GM23338 (cell line): ENCODE measurements at regions not wholly inside any gene's neighbourhood (a gene's known extent, or its start where the extent isn't known, plus 50 kb on each side); places are given as distances from the start of the nearest gene placed in this dataset.

Source experiments
- ATAC-seq: fragments of 200-7000 bp; cut with Tn5 transposase; 3 replicates; pipeline ENCODE4 v1.9.1; 2020
- DNase-seq: peaks from one replicate; pipeline ENCODE4 v3.0.0-alpha.2; 2015; ENCODE audit warnings: low spot score
- H2AFZ ChIP-seq: fragments of 200-600 bp; sonication (generic); 2 replicates; pipeline ENCODE4 v1.8.0; 2016; ENCODE audit warnings: antibody characterized with exemption, mild to moderate bottlenecking, moderate library complexity
- H3F3A ChIP-seq: fragments of 200-600 bp; sonication (generic); replicated peaks from 2 replicates; pipeline ENCODE4 v1.8.0; 2017; ENCODE audit warnings: antibody characterized with exemption, mixed run types, low read depth
- H3K27ac ChIP-seq: fragments of 200-600 bp; sonication (generic); 2 replicates; pipeline ENCODE4 v1.6.1; 2016; ENCODE audit warnings: low read depth
- H3K27me3 ChIP-seq: fragments of 200-600 bp; sonication (generic); 2 replicates; pipeline ENCODE4 v1.8.0; 2016; ENCODE audit warnings: mild to moderate bottlenecking, mixed run types, moderate library complexity; ENCODE audit not compliant: insufficient read depth
- H3K36me3 ChIP-seq: fragments of 200-600 bp; sonication (generic); 2 replicates; pipeline ENCODE4 v1.8.0; 2016; ENCODE audit warnings: mild to moderate bottlenecking; ENCODE audit not compliant: insufficient read depth
- H3K4me1 ChIP-seq: fragments of 200-600 bp; sonication (generic); 2 replicates; pipeline ENCODE4 v1.8.0; 2016; ENCODE audit warnings: mild to moderate bottlenecking, moderate library complexity; ENCODE audit not compliant: insufficient read depth
- H3K4me2 ChIP-seq: fragments of 200-600 bp; sonication (generic); 2 replicates; pipeline ENCODE4 v1.7.1; 2017; ENCODE audit warnings: mixed run types
- H3K4me3 ChIP-seq: fragments of 200-600 bp; sonication (generic); 2 replicates; pipeline ENCODE4 v1.6.1; 2016; ENCODE audit warnings: mixed run types
- H3K79me2 ChIP-seq: fragments of 200-600 bp; sonication (generic); replicated peaks from 2 replicates; pipeline ENCODE4 v1.8.0; 2017; ENCODE audit warnings: mild to moderate bottlenecking; ENCODE audit not compliant: insufficient read depth
- H3K9me2 ChIP-seq: fragments of 200-600 bp; sonication (generic); 2 replicates; pipeline ENCODE4 v1.8.0; 2017; ENCODE audit not compliant: insufficient read depth
- H4K20me1 ChIP-seq: fragments of 200-600 bp; sonication (generic); replicated peaks from 2 replicates; pipeline ENCODE4 v1.8.0; 2017; ENCODE audit warnings: mild to moderate bottlenecking; ENCODE audit not compliant: insufficient read depth
- H3K27ac Mint-ChIP-seq: 2 replicates; pipeline ENCODE4 v1.8.0; 2020; ENCODE audit warnings: inconsistent platforms, mild to moderate bottlenecking, moderate library complexity, mixed read lengths
- H3K27me3 Mint-ChIP-seq: 3 replicates; pipeline ENCODE4 v1.8.0; 2022; ENCODE audit warnings: low read depth, mild to moderate bottlenecking, moderate library complexity, mixed read lengths, inconsistent platforms; ENCODE audit not compliant: insufficient read depth, poor library complexity
- H3K36me3 Mint-ChIP-seq: 3 replicates; pipeline ENCODE4 v1.8.0; 2021; ENCODE audit warnings: low read depth, mild to moderate bottlenecking, inconsistent platforms, moderate library complexity, mixed read lengths
- H3K4me1 Mint-ChIP-seq: 3 replicates; pipeline ENCODE4 v1.8.0; 2020; ENCODE audit warnings: mild to moderate bottlenecking, inconsistent platforms, mixed read lengths
- H3K4me3 Mint-ChIP-seq: 3 replicates; pipeline ENCODE4 v1.8.0; 2021; ENCODE audit warnings: moderate library complexity, mild to moderate bottlenecking, inconsistent platforms, mixed read lengths
- H3K9me3 Mint-ChIP-seq: 3 replicates; pipeline ENCODE4 v1.8.0; 2020; ENCODE audit warnings: moderate library complexity, mild to moderate bottlenecking, inconsistent platforms, mixed read lengths
- CREB1 ChIP-seq: fragments of 250-450 bp; sonication (Bioruptor Pico); IDR thresholded peaks from 2 replicates; pipeline ENCODE4 v1.5.0; 2020; ENCODE audit warnings: low read depth, mild to moderate bottlenecking, moderate library complexity
- ETS1 ChIP-seq: IDR thresholded peaks from 2 replicates; pipeline ENCODE4 v1.6.1; 2016; ENCODE audit warnings: antibody characterized with exemption
- EZH2 ChIP-seq: fragments of 200-600 bp; sonication (generic); IDR thresholded peaks from one replicate; pipeline ENCODE4 v1.8.0; 2017; ENCODE audit warnings: antibody characterized with exemption, mild to moderate bottlenecking, low read depth; ENCODE audit not compliant: unreplicated experiment
- EZH2phosphoT487 ChIP-seq: fragments of 200-600 bp; sonication (generic); IDR thresholded peaks from one replicate; pipeline ENCODE4 v1.8.1; 2018; ENCODE audit warnings: antibody characterized with exemption; ENCODE audit not compliant: unreplicated experiment
- JUNB ChIP-seq: IDR thresholded peaks from one replicate; pipeline ENCODE4 v1.6.1; 2016; ENCODE audit warnings: antibody characterized with exemption; ENCODE audit not compliant: unreplicated experiment
- NANOG ChIP-seq: IDR thresholded peaks from 2 replicates; pipeline ENCODE4 v1.6.1; 2016; ENCODE audit warnings: antibody characterized with exemption, borderline replicate concordance
- POLR2AphosphoS5 ChIP-seq: IDR thresholded peaks from 2 replicates; pipeline ENCODE4 v1.6.1; 2016; ENCODE audit warnings: antibody characterized with exemption, low read depth
- STAT1 ChIP-seq: IDR thresholded peaks from one replicate; pipeline ENCODE4 v1.6.1; 2016; ENCODE audit warnings: antibody characterized with exemption; ENCODE audit not compliant: unreplicated experiment
- ZNF114 ChIP-seq: fragments of 250-450 bp; sonication (Bioruptor Pico); IDR thresholded peaks from 2 replicates; pipeline ENCODE4 v1.5.0; 2020; ENCODE audit warnings: mild to moderate bottlenecking, moderate library complexity
- ZNF331 ChIP-seq: fragments of 250-450 bp; sonication (Bioruptor Pico); IDR thresholded peaks from 2 replicates; pipeline ENCODE4 v1.5.0; 2020; ENCODE audit warnings: low read depth, mild to moderate bottlenecking, moderate library complexity
- ZNF462 ChIP-seq: fragments of 250-450 bp; sonication (Bioruptor Pico); IDR thresholded peaks from 2 replicates; pipeline ENCODE4 v1.5.0; 2020; ENCODE audit warnings: mild to moderate bottlenecking, moderate library complexity
- TF ChIP-seq, protein P1 (sequence below), 2 experiments: fragments of 200-600 bp in 1 of 2; sonication (generic) in 1 of 2; conservative IDR thresholded peaks; 2 replicates each; pipeline versions ENCODE4 v1.5.1 to v1.6.1; 2016 to 2017; ENCODE audit warnings: antibody characterized with exemption in 2 of 2, low read depth in 2 of 2, mild to moderate bottlenecking in 2 of 2, moderate library complexity in 1 of 2
- TF ChIP-seq, protein P2 (sequence below): IDR thresholded peaks from one replicate; pipeline ENCODE4 v1.6.1; 2018; ENCODE audit warnings: antibody characterized with exemption; ENCODE audit not compliant: unreplicated experiment

- peaks cover 5% of the 10 kb centered on the region; the same call in 1 of the 3 replicates for H3K4me1 Mint-ChIP-seq
- Histone ChIP-seq H3F3A (no peaks in the 10 kb centered on the region), H3K4me1 (no peaks in the 10 kb centered on the region), H3K9me2 (no peaks in the 10 kb centered on the region), H3K27me3 (no peaks in the 10 kb centered on the region), H3K4me3 (no peak overlapping the region), H3K4me2 (no peak overlapping the region), H4K20me1 (no peaks in the 10 kb centered on the region), H3K79me2 (no peaks in the 10 kb centered on the region), H2AFZ (no peak overlapping the region), H3K27ac (no peak overlapping the region), H3K36me3 (no peaks in the 10 kb centered on the region)
- no peak overlapping the region for H3K27ac Mint-ChIP-seq
- peaks cover 85% of the 10 kb centered on the region for H3K9me3 Mint-ChIP-seq
- no peak for ATAC-seq
- peaks cover 25% of the 10 kb centered on the region for H3K36me3 Mint-ChIP-seq
- no peak for DNase-seq
- no peak overlapping the region for H3K4me3 Mint-ChIP-seq
- H3K27me3 Mint-ChIP-seq, result no peaks in the 10 kb centered on the region
- TF ChIP-seq, protein P1, sequence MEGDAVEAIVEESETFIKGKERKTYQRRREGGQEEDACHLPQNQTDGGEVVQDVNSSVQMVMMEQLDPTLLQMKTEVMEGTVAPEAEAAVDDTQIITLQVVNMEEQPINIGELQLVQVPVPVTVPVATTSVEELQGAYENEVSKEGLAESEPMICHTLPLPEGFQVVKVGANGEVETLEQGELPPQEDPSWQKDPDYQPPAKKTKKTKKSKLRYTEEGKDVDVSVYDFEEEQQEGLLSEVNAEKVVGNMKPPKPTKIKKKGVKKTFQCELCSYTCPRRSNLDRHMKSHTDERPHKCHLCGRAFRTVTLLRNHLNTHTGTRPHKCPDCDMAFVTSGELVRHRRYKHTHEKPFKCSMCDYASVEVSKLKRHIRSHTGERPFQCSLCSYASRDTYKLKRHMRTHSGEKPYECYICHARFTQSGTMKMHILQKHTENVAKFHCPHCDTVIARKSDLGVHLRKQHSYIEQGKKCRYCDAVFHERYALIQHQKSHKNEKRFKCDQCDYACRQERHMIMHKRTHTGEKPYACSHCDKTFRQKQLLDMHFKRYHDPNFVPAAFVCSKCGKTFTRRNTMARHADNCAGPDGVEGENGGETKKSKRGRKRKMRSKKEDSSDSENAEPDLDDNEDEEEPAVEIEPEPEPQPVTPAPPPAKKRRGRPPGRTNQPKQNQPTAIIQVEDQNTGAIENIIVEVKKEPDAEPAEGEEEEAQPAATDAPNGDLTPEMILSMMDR (conservative IDR thresholded peaks at IDR 0.05; ENCODE audit: low read depth in 2 of 2), result no peak
- TF ChIP-seq ETS1, result no peak
- no peak for TF ChIP-seq EZH2
- no peak for TF ChIP-seq POLR2AphosphoS5
- no peak for TF ChIP-seq JUNB
- TF ChIP-seq ZNF114, result no peak
- no peak for TF ChIP-seq STAT1
- TF ChIP-seq, protein P2, sequence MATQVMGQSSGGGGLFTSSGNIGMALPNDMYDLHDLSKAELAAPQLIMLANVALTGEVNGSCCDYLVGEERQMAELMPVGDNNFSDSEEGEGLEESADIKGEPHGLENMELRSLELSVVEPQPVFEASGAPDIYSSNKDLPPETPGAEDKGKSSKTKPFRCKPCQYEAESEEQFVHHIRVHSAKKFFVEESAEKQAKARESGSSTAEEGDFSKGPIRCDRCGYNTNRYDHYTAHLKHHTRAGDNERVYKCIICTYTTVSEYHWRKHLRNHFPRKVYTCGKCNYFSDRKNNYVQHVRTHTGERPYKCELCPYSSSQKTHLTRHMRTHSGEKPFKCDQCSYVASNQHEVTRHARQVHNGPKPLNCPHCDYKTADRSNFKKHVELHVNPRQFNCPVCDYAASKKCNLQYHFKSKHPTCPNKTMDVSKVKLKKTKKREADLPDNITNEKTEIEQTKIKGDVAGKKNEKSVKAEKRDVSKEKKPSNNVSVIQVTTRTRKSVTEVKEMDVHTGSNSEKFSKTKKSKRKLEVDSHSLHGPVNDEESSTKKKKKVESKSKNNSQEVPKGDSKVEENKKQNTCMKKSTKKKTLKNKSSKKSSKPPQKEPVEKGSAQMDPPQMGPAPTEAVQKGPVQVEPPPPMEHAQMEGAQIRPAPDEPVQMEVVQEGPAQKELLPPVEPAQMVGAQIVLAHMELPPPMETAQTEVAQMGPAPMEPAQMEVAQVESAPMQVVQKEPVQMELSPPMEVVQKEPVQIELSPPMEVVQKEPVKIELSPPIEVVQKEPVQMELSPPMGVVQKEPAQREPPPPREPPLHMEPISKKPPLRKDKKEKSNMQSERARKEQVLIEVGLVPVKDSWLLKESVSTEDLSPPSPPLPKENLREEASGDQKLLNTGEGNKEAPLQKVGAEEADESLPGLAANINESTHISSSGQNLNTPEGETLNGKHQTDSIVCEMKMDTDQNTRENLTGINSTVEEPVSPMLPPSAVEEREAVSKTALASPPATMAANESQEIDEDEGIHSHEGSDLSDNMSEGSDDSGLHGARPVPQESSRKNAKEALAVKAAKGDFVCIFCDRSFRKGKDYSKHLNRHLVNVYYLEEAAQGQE, result no peak
- no peak for TF ChIP-seq NANOG
- TF ChIP-seq EZH2phosphoT487, result no peak
- no peak for TF ChIP-seq ZNF462
- TF ChIP-seq ZNF331 (CRISPR knock-in tag), result no peak
- TF ChIP-seq CREB1 (CRISPR knock-in tag), result no peak
Observed at GRCh38 chr2:4101936-4102335, 398.6 kb downstream of the DCDC2C start.
